ENCODE measurements at regions not wholly inside any gene's neighbourhood (a gene's known extent, or its start where the extent isn't known, plus 50 kb on each side); places are given as distances from the start of the nearest gene placed in this dataset.

GRCh38 chr11:15761235-15761634, 595.1 kb downstream of the SOX6 start:
- intact Hi-C loops (cut with DNase I): no loop called here
- no peak for TF ChIP-seq CTCF (IDR thresholded peaks at IDR 0.05)

GRCh38 chr11:15764326-15764725, 592.0 kb downstream of the SOX6 start:
- Histone ChIP-seq H3K27me3 (no peaks in the 10 kb centered on the region), H3K4me1 (no peaks in the 10 kb centered on the region), H3K4me3 (no peak overlapping the region), H3K9me3 (no peaks in the 10 kb centered on the region), H3K27ac (no peak overlapping the region), H3K36me3 (no peaks in the 10 kb centered on the region)
- intact Hi-C loops (cut with DNase I): no loop called here
- TF ChIP-seq CTCF (IDR thresholded peaks at IDR 0.05): no peak
- no peak for DNase-seq (ENCODE audit: low spot score in 2 of 2)

More at GRCh38 chr11:15761235-15761634, 595.1 kb downstream of the SOX6 start:
- H3K36me3 ChIP-seq: no peaks in the 10 kb centered on the region
- DNase-seq (ENCODE audit: low spot score in 2 of 2): no peak
- no peak overlapping the region for H3K4me3 ChIP-seq
- no peaks in the 10 kb centered on the region for H3K4me1 ChIP-seq
- no peaks in the 10 kb centered on the region for H3K9me3 ChIP-seq
- H3K27me3 ChIP-seq: no peaks in the 10 kb centered on the region
- H3K27ac ChIP-seq: no peak overlapping the region

GRCh38 chr11:15764948-15765347, 591.4 kb downstream of the SOX6 start:
- Histone ChIP-seq H3K4me1 (no peaks in the 10 kb centered on the region), H3K27ac (no peak overlapping the region), H3K4me3 (no peak overlapping the region), H3K27me3 (no peaks in the 10 kb centered on the region), H3K36me3 (no peaks in the 10 kb centered on the region), H3K9me3 (no peaks in the 10 kb centered on the region)
- DNase-seq (ENCODE audit: low spot score in 2 of 2): no peak
- TF ChIP-seq CTCF (IDR thresholded peaks at IDR 0.05): no peak
- intact Hi-C loops (cut with DNase I): no loop called here

GRCh38 chr11:15765530-15765929, 590.8 kb downstream of the SOX6 start:
- H3K27me3 ChIP-seq: no peaks in the 10 kb centered on the region
- no peaks in the 10 kb centered on the region for H3K4me1 ChIP-seq
- H3K4me3 ChIP-seq: no peak overlapping the region
- intact Hi-C loops (cut with DNase I): no loop called here
- DNase-seq (ENCODE audit: low spot score in 2 of 2): no peak
- H3K9me3 ChIP-seq: no peaks in the 10 kb centered on the region
- H3K27ac ChIP-seq: no peak overlapping the region
- H3K36me3 ChIP-seq: no peaks in the 10 kb centered on the region
- TF ChIP-seq CTCF (IDR thresholded peaks at IDR 0.05): no peak

- DNase-seq (ENCODE audit: low spot score in 2 of 2): no peak
- TF ChIP-seq CTCF (IDR thresholded peaks at IDR 0.05): no peak
- H3K27ac ChIP-seq: no peak overlapping the region
- intact Hi-C loops (cut with DNase I): no loop called here
- H3K9me3 ChIP-seq: no peaks in the 10 kb centered on the region
- no peaks in the 10 kb centered on the region for H3K4me1 ChIP-seq
- H3K4me3 ChIP-seq: no peak overlapping the region
- no peaks in the 10 kb centered on the region for H3K36me3 ChIP-seq
- H3K27me3 ChIP-seq: no peaks in the 10 kb centered on the region
Observed at GRCh38 chr11:15768321-15768720, 588.0 kb downstream of the SOX6 start.

GRCh38 chr11:15769203-15769602, 587.1 kb downstream of the SOX6 start:
- DNase-seq (ENCODE audit: low spot score in 2 of 2): no peak
- Histone ChIP-seq H3K9me3 (no peaks in the 10 kb centered on the region), H3K36me3 (no peaks in the 10 kb centered on the region), H3K4me1 (no peaks in the 10 kb centered on the region), H3K27ac (no peak overlapping the region), H3K4me3 (no peak overlapping the region), H3K27me3 (no peaks in the 10 kb centered on the region)
- intact Hi-C loops (cut with DNase I): no loop called here
- no peak for TF ChIP-seq CTCF (IDR thresholded peaks at IDR 0.05)

All from ascending aorta (tissue), 2 donors.